HL-60 (cell line): ENCODE measurements at regions not wholly inside any gene's neighbourhood (a gene's known extent, or its start where the extent isn't known, plus 50 kb on each side); places are given as distances from the start of the nearest gene placed in this dataset.

Experiments used
- POLR2AphosphoS5 ChIP-seq: IDR thresholded peaks from 2 replicates; pipeline ENCODE4 v1.6.1; 2012; ENCODE audit warnings: low read depth
- SPI1 ChIP-seq: IDR thresholded peaks from 2 replicates; pipeline ENCODE4 v1.6.1; 2012; ENCODE audit warnings: low read depth, mild to moderate bottlenecking, borderline replicate concordance
- TF ChIP-seq, protein P1 (sequence below): IDR thresholded peaks from one replicate; pipeline ENCODE4 v1.5.1; 2011; ENCODE audit warnings: low read length, control low read depth, inconsistent platforms; ENCODE audit not compliant: insufficient read depth

DNA sequence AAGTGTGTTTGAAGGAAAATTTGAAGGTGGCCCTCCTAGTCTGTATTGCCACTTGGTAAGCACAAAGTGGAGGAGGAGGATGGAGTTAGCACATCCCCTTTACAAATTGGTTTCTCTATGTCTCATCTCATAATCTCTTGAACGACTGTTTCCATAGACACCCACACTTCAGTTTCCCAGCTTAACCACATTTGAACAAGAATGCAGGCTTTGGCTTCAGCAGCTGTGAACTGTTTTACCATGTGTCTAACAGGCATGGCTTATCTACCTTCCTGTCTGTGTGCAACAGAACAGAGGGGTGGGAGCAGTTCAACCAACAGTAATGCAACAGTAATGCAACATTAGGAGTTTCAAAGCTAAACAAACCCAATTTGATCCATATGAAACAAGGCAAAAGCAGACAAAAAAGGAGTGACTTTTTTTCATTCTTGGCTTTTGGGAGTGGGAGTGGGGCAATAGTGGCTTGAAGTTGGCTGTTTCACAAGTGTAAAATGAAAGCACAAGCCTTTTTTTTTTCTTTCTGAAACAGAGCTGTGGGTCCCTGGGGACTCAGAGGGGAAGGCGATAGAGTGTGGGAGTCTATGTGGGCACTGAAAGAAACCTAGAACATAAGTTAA, 108.0 kb downstream of the ITM2A start:
- TF ChIP-seq, protein P1, sequence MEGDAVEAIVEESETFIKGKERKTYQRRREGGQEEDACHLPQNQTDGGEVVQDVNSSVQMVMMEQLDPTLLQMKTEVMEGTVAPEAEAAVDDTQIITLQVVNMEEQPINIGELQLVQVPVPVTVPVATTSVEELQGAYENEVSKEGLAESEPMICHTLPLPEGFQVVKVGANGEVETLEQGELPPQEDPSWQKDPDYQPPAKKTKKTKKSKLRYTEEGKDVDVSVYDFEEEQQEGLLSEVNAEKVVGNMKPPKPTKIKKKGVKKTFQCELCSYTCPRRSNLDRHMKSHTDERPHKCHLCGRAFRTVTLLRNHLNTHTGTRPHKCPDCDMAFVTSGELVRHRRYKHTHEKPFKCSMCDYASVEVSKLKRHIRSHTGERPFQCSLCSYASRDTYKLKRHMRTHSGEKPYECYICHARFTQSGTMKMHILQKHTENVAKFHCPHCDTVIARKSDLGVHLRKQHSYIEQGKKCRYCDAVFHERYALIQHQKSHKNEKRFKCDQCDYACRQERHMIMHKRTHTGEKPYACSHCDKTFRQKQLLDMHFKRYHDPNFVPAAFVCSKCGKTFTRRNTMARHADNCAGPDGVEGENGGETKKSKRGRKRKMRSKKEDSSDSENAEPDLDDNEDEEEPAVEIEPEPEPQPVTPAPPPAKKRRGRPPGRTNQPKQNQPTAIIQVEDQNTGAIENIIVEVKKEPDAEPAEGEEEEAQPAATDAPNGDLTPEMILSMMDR, result no peak
- TF ChIP-seq POLR2AphosphoS5 (peak; percentile 89), SPI1 (no peak)
